NCI-H345 (cell line): ENCODE measurements at regions not wholly inside any gene's neighbourhood (a gene's known extent, or its start where the extent isn't known, plus 50 kb on each side); places are given as distances from the start of the nearest gene placed in this dataset.
"Not testable (repeated sequence)": the region's sequence is repeated elsewhere in the genome, so short reads cannot be mapped to it uniquely, and the experiment has no call there.

Experiments used
- DNase-seq: peaks from one replicate; lab custom pipeline; 2025; lab: John Stamatoyannopoulos, UW

GRCh38 chr1:200496937-200497336, 87.1 kb upstream of the ZNF281 start:
- DNase-seq: no peak

DNA sequence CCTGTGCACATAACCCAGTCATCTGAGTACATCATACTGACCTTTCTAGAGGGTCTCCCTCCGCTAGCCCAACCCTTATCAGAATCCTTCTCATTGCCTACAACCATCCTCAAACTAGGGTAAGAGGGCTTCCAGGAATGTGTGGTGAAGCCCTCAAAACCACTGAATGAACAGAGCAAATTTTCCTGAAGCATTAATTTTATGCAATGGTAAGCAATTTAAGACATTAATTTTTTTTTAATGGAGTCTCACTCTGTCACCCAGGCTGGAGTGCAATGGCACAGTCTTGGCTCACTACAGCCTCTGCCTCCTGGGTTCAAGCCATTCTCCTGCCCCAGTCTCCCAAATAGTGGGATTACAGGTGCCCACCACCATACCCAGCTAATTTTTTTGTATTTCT, 86.1 kb upstream of the ZNF281 start:
- no peak for DNase-seq

GRCh38 chr1:200493344-200493743, 83.5 kb upstream of the ZNF281 start:
- DNase-seq: no peak

DNA sequence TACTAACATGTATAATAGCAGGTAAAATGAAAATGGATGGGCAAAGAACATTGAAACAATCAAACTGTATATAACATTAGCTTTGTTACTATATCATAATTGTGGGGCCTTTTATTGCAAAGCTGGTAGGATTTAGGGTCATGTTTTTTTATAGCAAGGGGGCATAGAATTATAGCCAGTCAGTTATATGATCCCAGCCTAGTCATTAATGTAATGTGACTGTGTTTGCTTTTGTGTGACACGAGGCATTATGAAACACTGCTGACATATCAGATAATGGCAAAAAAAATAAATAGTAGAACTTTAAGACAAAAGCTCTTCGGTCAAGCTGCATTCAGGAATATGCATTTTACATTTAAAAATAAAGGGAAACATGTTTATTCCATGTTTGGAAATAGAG, 81.3 kb upstream of the ZNF281 start:
- no peak for DNase-seq

DNA sequence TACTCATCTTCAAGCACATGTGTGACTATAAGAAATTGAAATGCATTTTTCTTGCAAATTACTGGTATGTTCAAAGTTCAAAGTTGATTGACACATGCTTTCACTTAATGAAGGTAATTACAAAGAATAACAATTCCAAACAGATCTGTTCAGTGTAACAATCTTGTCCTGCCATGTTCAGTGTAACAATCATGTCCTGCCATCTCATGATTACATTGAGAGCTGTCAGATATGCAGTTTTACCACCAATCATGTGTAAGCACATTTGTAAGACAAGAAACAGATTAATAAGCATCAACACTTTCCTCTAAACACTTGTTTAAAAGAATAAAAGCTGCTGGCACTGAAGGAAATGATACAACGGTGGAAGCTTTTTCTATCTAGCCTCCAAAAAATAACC, 80.3 kb upstream of the ZNF281 start:
- no peak for DNase-seq

- DNase-seq: peak; percentile 67
Observed at GRCh38 chr1:200488375-200489165, 78.7 kb upstream of the ZNF281 start.

GRCh38 chr1:200487650-200488049, 77.8 kb upstream of the ZNF281 start:
- no peak for DNase-seq

DNA sequence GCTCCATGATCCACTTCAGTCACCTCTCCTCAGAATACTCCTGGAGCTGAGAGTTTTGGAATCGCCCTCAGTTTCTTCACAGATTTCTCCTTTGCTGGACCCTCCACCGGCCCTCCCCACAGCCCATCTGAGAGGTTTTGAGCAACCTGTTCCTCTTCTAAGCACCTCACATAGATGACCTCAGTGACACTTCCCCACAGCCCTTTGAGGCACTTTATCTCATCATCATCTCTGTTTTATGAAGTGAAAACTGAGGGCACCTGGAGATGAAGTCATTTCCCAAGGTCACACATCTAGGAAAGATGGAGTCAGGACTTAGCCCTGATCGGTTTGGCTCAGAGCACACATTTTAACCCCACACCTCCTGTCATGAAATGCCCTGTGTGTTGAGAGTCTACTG, 76.8 kb upstream of the ZNF281 start:
- no peak for DNase-seq

DNA sequence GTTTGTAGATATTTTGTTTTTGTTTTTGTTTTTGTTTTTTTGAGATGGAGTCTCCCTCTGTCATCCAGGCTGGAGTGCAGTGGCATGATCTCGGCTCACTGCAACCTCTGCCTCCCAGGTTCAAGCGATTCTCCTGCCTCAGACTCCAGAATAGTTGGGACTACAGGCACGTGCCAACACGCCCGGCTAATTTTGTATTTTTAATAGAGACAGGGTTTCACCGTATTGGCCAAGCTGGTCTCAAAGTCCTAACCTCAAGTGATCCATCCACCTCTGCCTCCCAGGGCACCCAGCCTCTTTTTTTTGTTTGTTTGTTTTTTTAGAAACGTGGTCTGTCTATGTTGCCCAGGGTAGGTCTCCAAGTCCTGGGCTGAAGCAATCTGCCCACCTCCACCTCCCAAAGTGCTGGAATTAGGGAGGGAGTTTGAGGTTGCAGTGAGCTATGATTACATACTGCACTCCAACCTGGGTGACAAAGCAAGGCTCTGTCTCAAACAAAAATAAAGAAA, 74.7 kb upstream of the ZNF281 start:
- not testable (repeated sequence) for DNase-seq

- DNase-seq: no peak
Observed at GRCh38 chr1:200483491-200484143, 73.8 kb upstream of the ZNF281 start.

GRCh38 chr1:200480964-200481363, 71.1 kb upstream of the ZNF281 start:
- DNase-seq: no peak

DNA sequence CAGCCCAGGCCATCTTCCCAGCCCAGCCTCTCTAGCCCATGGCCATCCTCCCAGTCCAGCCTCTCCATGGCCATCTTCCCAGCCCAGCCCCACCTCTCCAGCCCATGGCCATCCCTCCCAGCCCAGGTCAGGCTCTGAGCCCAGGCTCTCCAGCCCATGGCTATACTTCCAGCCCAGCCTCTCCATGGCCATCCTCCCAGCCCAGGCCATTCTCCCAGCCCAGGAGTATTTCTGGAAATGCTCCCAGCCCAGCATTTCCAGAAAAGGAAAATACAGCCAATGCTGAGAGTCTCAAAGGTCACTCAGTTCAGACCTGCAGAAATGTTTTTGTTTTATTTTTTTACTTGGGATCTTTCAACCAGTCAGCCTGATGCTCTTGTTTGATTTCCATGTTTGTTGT, 70.0 kb upstream of the ZNF281 start:
- DNase-seq: no peak

DNA sequence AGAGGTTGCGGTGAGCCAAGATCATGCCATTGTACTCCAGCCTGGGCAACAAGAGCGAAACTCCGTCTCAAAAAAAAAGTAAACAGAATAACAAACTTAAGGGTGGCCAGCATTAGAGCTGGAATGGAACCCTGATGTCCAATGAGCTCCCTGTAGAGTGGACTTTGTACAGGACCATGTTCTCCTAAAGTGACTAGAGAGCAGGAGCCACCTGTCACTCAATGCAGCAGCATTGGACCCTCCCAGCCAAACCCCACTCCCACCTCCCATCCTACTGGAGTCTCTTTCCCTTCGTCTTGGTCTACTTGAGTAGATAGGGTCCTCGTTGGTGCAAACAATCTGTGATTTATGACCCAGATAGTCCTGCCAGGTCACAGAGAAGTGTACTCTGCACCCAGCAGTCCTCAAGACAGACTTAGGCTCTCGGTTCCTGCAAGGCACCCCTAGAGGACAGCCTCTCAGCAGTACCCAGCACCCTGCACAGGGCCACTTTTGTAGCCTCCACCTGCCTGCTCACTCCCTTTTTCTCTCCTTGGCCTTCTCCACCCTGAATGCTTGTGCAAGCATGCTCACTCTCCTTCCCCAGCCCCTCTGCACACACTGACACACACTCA, 69.2 kb upstream of the ZNF281 start:
- DNase-seq: no peak

DNA sequence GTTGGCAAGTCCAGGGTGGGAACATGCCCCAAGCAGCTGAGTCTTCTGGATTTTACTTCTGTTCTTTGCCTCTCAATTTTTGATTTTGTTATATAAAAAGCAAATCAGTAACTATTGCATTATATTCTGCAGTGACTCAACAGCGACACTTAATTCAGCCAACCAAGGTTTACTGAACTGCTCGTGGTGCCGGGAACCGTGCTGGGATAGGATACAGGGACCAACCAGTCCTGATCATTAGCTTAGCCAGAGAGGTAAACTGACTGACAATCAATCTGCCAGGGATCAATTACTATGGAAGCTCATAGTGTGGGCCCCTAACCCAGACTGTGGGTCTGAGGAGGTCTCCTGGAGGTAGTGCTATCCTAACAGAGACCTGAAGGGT, 68.4 kb upstream of the ZNF281 start:
- DNase-seq: no peak

DNA sequence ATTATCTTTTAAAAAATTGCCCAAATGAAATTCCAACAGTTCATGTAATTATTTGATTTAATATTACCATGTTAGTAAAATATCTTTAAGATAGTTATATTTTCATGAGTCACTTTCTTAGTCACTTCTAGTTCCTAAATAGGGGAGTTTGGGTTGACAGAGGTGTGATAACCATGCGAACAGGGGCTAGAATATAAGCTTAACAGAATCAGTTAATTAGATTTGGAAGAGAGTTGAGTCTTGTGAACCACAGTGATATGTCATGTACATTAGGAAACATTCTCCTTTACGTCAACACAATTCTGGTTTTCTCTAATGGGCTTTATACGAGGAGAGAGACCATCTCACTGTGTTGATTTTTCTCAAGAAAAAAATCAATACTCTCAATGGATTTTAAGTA, 64.8 kb upstream of the ZNF281 start:
- no peak for DNase-seq

- no peak for DNase-seq
Observed at GRCh38 chr1:200473698-200474371, 64.0 kb upstream of the ZNF281 start.

DNA sequence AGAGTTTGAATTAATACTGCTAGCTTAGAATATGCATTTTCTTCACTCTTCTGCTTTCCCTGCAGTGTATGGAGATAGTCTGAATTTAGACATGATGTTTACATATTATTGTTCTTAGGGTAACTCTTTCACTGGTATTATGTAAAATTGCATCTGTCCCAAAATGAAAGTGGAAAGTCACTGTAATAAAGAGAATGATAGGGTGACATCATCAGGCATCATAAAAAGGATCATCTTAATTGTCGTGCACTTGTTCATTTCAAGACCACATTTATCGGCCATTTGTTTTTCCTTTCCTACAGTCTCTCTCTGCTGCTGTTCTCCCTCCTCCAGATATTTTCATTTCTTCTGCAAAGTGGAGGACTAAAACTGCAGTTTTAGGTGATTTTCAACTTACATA, 61.9 kb upstream of the ZNF281 start:
- no peak for DNase-seq

DNA sequence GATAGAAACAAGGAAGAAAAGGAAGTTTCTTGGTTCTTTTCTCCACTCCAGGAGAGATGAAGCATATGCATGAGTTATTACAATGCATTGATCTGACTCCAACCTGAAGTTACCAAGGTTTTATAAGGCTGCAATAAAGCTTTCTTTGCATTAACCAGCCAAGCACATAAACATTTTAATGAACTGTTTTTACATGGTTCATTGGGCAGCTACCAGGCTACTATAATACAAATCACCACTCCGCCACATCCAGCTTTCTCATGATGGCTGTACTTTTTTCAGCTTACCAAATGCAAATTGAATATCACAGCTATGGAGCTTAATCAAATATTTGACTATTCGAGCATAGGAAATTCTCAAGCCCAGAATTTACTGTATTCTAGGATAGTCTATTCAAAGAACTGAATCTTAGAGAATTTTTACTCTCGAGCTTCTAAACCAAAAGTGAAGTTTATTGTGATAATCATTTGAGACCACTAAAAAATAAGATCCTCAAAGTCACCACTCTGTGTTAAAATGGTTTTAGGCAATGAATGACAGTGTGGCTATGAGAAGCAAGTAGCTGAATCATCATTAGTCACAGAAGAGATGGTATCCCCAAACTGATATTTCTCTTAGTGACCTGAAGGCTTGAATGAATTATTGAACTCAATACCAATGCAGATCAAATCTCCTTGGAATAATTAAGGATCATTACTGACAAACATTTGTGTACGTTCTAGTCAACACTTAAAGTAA, 58.6 kb upstream of the ZNF281 start:
- DNase-seq: no peak

- DNase-seq: no peak
Observed at GRCh38 chr1:200464784-200465400, 55.1 kb upstream of the ZNF281 start.
